Progenitor cell of endocrine pancreas (in vitro differentiated cells): ENCODE measurements at regions not wholly inside any gene's neighbourhood (a gene's known extent, or its start where the extent isn't known, plus 50 kb on each side); places are given as distances from the start of the nearest gene placed in this dataset.

Experiments used
- DNase-seq: peaks from one replicate; pipeline ENCODE4 v3.0.0; 2021; ENCODE audit warnings: low spot score; ENCODE audit not compliant: unreplicated experiment
- H3K27ac Mint-ChIP-seq: 2 replicates; pipeline ENCODE4 v1.8.0; 2021; ENCODE audit warnings: mild to moderate bottlenecking, moderate library complexity, mixed read lengths
- H3K27me3 Mint-ChIP-seq: 2 replicates; pipeline ENCODE4 v1.8.0; 2021; ENCODE audit warnings: mixed read lengths
- H3K36me3 Mint-ChIP-seq: 2 replicates; pipeline ENCODE4 v1.8.0; 2022; ENCODE audit warnings: mixed read lengths; ENCODE audit not compliant: insufficient read depth
- H3K4me1 Mint-ChIP-seq: 2 replicates; pipeline ENCODE4 v1.8.0; 2021; ENCODE audit warnings: low read depth, mixed read lengths
- H3K4me3 Mint-ChIP-seq: 2 replicates; pipeline ENCODE4 v1.8.0; 2021; ENCODE audit warnings: low read depth, mild to moderate bottlenecking, moderate library complexity, mixed read lengths
- H3K9me3 Mint-ChIP-seq: 2 replicates; pipeline ENCODE4 v1.8.0; 2021; ENCODE audit warnings: low read depth, mixed read lengths
- TF ChIP-seq, protein P1 (sequence below): fragments of 200-600 bp; sonication (generic); IDR thresholded peaks from one replicate; pipeline ENCODE4 v1.5.0; 2021; ENCODE audit warnings: antibody characterized with exemption, mild to moderate bottlenecking; ENCODE audit not compliant: unreplicated experiment

DNA sequence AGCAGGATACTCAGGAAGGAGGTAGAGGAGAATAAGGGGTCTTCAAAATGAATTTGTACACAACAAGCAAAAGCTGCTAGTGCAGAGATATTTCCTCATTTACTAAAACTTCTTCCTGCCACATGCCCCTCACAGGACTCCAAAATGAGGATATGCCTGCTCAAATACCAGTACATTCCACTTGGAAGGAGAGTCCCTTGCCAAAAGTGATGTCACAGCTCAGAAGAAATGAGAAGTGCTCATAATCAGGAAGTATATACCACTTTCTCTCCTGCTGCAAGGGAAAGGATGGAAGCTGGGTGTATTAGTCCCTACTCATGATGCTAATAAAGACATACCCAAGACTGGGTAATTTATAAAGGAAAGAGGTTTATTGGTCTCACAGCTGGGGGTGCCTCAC is 87.7 kb upstream of the FSHR start:
- H3K9me3 Mint-ChIP-seq = peaks cover 14% of the 10 kb centered on the region
- H3K4me3 Mint-ChIP-seq = no peak overlapping the region
- no peaks in the 10 kb centered on the region for H3K27me3 Mint-ChIP-seq
- no peaks in the 10 kb centered on the region for H3K36me3 Mint-ChIP-seq
- DNase-seq = no peak
- H3K27ac Mint-ChIP-seq = no peak overlapping the region
- H3K4me1 Mint-ChIP-seq = peaks cover 13% of the 10 kb centered on the region
- TF ChIP-seq, protein P1, sequence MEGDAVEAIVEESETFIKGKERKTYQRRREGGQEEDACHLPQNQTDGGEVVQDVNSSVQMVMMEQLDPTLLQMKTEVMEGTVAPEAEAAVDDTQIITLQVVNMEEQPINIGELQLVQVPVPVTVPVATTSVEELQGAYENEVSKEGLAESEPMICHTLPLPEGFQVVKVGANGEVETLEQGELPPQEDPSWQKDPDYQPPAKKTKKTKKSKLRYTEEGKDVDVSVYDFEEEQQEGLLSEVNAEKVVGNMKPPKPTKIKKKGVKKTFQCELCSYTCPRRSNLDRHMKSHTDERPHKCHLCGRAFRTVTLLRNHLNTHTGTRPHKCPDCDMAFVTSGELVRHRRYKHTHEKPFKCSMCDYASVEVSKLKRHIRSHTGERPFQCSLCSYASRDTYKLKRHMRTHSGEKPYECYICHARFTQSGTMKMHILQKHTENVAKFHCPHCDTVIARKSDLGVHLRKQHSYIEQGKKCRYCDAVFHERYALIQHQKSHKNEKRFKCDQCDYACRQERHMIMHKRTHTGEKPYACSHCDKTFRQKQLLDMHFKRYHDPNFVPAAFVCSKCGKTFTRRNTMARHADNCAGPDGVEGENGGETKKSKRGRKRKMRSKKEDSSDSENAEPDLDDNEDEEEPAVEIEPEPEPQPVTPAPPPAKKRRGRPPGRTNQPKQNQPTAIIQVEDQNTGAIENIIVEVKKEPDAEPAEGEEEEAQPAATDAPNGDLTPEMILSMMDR = no peak

DNA sequence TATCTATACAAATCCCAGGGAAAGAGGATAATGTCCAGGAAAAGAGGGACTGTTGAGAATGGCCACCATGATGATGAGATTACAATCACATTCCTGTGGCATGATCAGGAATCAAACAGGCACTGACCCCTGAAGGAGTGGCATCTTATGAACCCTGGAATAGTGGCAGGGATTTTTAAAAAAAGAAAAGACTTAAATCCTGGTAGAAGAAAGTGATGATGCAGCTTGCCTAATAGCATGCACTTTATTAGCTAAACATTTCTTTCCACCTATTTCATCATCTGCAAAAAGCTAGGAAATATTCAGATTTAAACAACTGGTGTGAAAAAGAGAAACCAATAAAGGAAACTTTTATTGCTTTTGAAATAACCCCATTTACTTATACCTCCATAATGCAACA is 87.2 kb upstream of the FSHR start:
- no peaks in the 10 kb centered on the region for H3K36me3 Mint-ChIP-seq
- no peak for DNase-seq
- H3K27me3 Mint-ChIP-seq = no peaks in the 10 kb centered on the region
- H3K4me3 Mint-ChIP-seq = no peak overlapping the region
- TF ChIP-seq, protein P1 = no peak
- no peak overlapping the region for H3K27ac Mint-ChIP-seq
- H3K4me1 Mint-ChIP-seq = peaks cover 13% of the 10 kb centered on the region
- peaks cover 14% of the 10 kb centered on the region for H3K9me3 Mint-ChIP-seq

DNA sequence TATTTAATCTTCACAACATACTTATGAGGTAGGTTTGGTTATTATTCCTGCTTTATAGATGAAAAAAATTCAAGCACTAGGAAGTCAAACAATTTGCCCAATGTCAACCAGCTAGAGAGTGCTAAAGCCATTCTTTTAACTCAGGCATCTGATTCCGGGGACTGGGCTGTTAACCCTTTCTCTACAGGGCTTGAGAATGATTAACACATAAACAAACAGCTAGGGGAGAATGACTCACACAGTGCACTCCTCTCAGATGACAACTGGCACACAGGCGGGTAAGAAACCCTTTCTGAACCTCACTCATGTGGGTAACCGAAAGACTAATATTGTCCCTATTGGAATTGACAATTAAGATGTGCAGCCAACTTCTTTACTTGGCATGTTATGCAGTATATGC is 86.3 kb upstream of the FSHR start:
- H3K4me3 Mint-ChIP-seq = no peak overlapping the region
- TF ChIP-seq, protein P1 = no peak
- no peaks in the 10 kb centered on the region for H3K27me3 Mint-ChIP-seq
- no peaks in the 10 kb centered on the region for H3K36me3 Mint-ChIP-seq
- peaks cover 14% of the 10 kb centered on the region for H3K9me3 Mint-ChIP-seq
- no peak for DNase-seq
- H3K4me1 Mint-ChIP-seq = peaks cover 13% of the 10 kb centered on the region
- peak overlapping the region; percentile 36 for H3K27ac Mint-ChIP-seq

DNA sequence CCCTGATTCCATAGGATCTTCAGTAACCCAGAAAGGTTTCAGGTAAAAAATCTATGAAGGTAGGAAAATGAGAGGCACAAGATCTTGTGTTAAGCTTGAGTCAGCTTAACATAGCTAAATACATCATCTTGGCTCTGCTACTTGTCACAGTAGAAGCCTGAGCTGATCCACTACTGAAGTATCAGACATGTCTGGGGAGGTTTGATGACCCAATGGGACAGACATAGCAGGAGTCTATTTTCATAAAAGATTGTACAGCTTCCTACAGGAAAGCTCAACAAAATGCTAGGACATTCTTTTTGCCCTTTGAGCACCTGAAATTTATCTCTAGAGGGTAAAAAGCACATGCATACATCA is 84.3 kb upstream of the FSHR start:
- no peaks in the 10 kb centered on the region for H3K27me3 Mint-ChIP-seq
- H3K9me3 Mint-ChIP-seq = peaks cover 4% of the 10 kb centered on the region
- H3K4me1 Mint-ChIP-seq = peaks cover 13% of the 10 kb centered on the region
- no peak for DNase-seq
- H3K4me3 Mint-ChIP-seq = no peak overlapping the region
- TF ChIP-seq, protein P1 = no peak
- no peak overlapping the region for H3K27ac Mint-ChIP-seq
- no peaks in the 10 kb centered on the region for H3K36me3 Mint-ChIP-seq

DNA sequence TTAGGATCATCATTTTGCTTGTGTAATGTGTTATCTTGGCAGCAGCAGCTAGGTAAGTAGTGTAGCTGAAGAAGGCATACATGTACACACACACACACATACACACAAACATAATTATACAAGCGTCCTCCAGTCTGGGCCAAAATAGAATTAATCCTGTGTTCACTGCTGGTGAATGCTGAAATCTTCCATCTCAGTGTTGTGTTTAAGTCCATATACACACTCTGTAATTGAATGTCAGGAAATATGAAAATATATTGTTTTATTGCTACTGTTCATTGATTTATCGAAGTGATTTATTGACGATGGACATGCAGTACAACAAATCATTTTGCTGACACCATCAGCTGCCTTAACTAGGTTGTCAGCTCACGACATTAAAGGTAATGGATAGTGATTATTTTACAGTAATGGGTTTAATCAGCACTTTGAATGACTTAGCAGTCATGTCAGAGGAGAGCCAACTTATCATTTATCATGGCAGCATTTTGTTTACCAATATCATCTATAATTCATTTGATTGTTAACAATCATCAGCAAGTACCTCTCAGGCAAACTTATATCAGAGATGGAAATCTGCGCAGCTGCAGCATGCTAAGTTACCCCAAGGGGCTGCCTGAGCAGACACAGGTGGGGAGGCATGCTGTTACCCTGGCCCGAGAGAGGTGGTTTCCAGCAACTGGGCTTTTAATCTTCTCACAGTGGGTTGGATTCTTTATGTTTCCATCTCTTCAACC is 83.7 kb upstream of the FSHR start:
- peaks cover 13% of the 10 kb centered on the region for H3K4me1 Mint-ChIP-seq
- H3K27ac Mint-ChIP-seq = no peak overlapping the region
- H3K9me3 Mint-ChIP-seq = no peaks in the 10 kb centered on the region
- no peak overlapping the region for H3K4me3 Mint-ChIP-seq
- H3K36me3 Mint-ChIP-seq = no peaks in the 10 kb centered on the region
- TF ChIP-seq, protein P1 = no peak
- DNase-seq = no peak
- no peaks in the 10 kb centered on the region for H3K27me3 Mint-ChIP-seq
